Activated B cell treated with CpG ODN at 0.5 μM for 24 hours (primary cell): ENCODE measurements at regions not wholly inside any gene's neighbourhood (a gene's known extent, or its start where the extent isn't known, plus 50 kb on each side); places are given as distances from the start of the nearest gene placed in this dataset.

Experiments used
- ATAC-seq: fragments of 200-7000 bp; cut with Tn5 transposase; one replicate; pipeline ENCODE4 v1.10.0; 2021; ENCODE audit warnings: low read depth, mild to moderate bottlenecking, moderate library complexity
- CTCF ChIA-PET: fragments of 350-600 bp; sonication (Branson Sonifier 250); formaldehyde crosslinking; loops from one replicate; lab custom pipeline; 2021; ENCODE audit warnings: antibody characterized with exemption; lab: Charles Lee
- POLR2A ChIA-PET: fragments of 350-600 bp; sonication (Branson Sonifier 250); formaldehyde crosslinking; loops from one replicate; lab custom pipeline; 2021; ENCODE audit warnings: antibody characterized with exemption; lab: Charles Lee
- DNase-seq: peaks from one replicate; pipeline ENCODE4 v3.0.0; 2022
- H3K27ac Mint-ChIP-seq: one replicate; pipeline ENCODE4 v1.8.0; 2020; ENCODE audit warnings: mixed read lengths
- H3K27me3 Mint-ChIP-seq: one replicate; pipeline ENCODE4 v1.8.0; 2021; ENCODE audit warnings: mixed read lengths
- H3K36me3 Mint-ChIP-seq: one replicate; pipeline ENCODE4 v1.8.0; 2021; ENCODE audit warnings: low read depth, mixed read lengths
- H3K4me1 Mint-ChIP-seq: one replicate; pipeline ENCODE4 v1.8.0; 2021; ENCODE audit warnings: mixed read lengths
- H3K4me3 Mint-ChIP-seq: one replicate; pipeline ENCODE4 v1.8.0; 2020; ENCODE audit warnings: mild to moderate bottlenecking, mixed read lengths
- H3K9me3 Mint-ChIP-seq: one replicate; pipeline ENCODE4 v1.8.0; 2020; ENCODE audit warnings: mixed read lengths
- intact Hi-C: fragments of 100-400 bp; cut with micrococcal nuclease; formaldehyde crosslinking; loops from one replicate; pipeline ENCODE4 v1.15.1; 2024
- TF ChIP-seq, protein P1 (sequence below): fragments of 200-600 bp; IDR thresholded peaks from one replicate; pipeline ENCODE4 v1.8.0; 2022; ENCODE audit warnings: antibody characterized with exemption, mild to moderate bottlenecking

DNA sequence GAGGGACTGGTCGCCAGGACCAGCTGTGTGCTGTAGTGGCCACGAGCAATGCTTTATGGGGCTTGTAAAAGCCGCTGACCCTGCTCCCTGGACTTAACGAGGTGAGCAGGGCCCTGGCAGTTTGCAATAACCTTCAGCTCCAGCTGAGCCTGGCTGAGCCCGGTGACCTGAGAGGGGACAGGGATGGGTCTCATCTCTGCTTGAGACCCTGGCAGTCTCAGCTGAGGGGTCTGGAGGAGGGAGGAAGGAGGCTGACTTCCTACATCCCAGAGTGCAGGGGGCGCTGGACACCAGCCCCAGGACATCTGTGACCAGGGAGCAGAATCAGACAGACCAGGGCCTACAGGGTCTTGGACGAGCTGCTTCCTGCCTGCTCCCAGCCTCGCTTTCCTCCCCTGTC is 277.5 kb upstream of the MVB12B start:
- Mint-ChIP-seq H3K27ac (no peak overlapping the region), H3K4me3 (no peak overlapping the region), H3K9me3 (peaks cover 6% of the 10 kb centered on the region), H3K36me3 (no peaks in the 10 kb centered on the region), H3K27me3 (peaks cover 19% of the 10 kb centered on the region), H3K4me1 (no peaks in the 10 kb centered on the region)
- POLR2A ChIA-PET = interaction anchor here (0.6 to 0.7 kb wide), 2 partner anchors 64 to 227 kb away, joined by 3 read pairs; no protein-coding TSS in a partner anchor
- intact Hi-C loops = no loop called here
- ATAC-seq (no peak), DNase-seq (no peak)
- CTCF ChIA-PET = no interaction called here
- TF ChIP-seq, protein P1, sequence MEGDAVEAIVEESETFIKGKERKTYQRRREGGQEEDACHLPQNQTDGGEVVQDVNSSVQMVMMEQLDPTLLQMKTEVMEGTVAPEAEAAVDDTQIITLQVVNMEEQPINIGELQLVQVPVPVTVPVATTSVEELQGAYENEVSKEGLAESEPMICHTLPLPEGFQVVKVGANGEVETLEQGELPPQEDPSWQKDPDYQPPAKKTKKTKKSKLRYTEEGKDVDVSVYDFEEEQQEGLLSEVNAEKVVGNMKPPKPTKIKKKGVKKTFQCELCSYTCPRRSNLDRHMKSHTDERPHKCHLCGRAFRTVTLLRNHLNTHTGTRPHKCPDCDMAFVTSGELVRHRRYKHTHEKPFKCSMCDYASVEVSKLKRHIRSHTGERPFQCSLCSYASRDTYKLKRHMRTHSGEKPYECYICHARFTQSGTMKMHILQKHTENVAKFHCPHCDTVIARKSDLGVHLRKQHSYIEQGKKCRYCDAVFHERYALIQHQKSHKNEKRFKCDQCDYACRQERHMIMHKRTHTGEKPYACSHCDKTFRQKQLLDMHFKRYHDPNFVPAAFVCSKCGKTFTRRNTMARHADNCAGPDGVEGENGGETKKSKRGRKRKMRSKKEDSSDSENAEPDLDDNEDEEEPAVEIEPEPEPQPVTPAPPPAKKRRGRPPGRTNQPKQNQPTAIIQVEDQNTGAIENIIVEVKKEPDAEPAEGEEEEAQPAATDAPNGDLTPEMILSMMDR = no peak

DNA sequence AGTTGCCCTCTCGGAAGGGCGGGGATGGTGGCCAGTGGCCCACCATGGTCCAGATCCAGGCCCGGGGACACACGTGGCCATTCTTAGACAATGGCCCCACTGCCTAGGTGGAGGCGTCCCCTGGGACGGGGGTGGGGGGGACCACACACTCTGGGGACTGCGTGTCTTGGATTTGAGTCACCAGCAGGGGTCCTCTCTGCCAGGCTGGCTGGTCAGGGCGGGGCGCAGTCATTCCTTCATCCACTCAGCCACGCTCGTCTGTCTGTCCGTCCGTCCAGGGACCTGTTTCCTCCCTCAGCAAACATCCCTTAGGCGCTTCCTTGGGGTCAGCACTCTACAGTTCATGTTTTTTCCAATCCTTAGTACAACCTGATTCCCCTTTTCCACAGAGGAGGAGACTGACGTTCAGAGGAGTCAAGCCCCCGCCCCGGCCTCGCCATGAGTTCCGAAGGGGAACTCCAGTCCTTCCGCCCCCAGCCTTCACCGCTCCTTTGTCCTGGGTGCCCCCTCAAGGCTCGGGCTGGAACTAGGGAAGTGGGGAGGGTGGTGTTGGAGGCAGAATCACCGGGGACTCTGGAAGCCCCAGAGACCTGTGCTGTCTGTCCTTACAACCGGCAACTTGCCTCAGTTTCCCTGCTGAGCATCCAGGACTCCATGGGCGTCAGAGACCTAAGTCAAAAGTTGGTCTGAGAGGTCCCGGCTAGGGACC is 276.6 kb upstream of the MVB12B start:
- Mint-ChIP-seq H3K36me3 (no peaks in the 10 kb centered on the region), H3K4me3 (no peak overlapping the region), H3K4me1 (no peaks in the 10 kb centered on the region), H3K9me3 (peaks cover 6% of the 10 kb centered on the region), H3K27me3 (peaks cover 17% of the 10 kb centered on the region), H3K27ac (no peak overlapping the region)
- no peak for DNase-seq
- TF ChIP-seq, protein P1 = no peak
- no peak for ATAC-seq
- intact Hi-C loops = no loop called here
- ChIA-PET CTCF (no interaction called here), POLR2A (interaction anchor here (0.7 kb wide), 1 partner anchor 63 kb away, joined by 3 read pairs; no protein-coding TSS in a partner anchor)

DNA sequence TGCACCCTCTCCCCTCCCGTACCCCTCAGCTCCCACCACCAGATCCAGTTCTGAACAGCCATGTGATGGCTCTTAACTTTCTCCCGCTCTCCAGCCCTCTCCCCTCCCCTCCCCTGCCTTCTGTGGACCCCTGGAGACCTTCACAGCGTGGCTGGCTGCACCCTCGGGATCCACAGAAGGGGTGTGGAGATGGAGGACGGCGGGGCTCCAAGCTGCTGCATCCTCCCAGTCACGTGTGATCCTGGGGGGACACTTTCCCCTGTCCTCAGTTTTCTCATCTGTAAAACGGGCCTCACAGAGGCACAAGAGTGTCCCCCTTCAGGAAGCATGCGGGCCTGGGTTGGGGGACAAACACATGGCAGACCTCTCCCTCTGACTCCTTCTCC is 276.0 kb upstream of the MVB12B start:
- DNase-seq (no peak), ATAC-seq (no peak)
- H3K4me1 Mint-ChIP-seq = no peaks in the 10 kb centered on the region
- ChIA-PET POLR2A (no interaction called here), CTCF (no interaction called here)
- peaks cover 17% of the 10 kb centered on the region for H3K27me3 Mint-ChIP-seq
- H3K27ac Mint-ChIP-seq = no peak overlapping the region
- TF ChIP-seq, protein P1 = no peak
- intact Hi-C loops = no loop called here
- H3K36me3 Mint-ChIP-seq = no peaks in the 10 kb centered on the region
- no peak overlapping the region for H3K4me3 Mint-ChIP-seq
- peaks cover 6% of the 10 kb centered on the region for H3K9me3 Mint-ChIP-seq

DNA sequence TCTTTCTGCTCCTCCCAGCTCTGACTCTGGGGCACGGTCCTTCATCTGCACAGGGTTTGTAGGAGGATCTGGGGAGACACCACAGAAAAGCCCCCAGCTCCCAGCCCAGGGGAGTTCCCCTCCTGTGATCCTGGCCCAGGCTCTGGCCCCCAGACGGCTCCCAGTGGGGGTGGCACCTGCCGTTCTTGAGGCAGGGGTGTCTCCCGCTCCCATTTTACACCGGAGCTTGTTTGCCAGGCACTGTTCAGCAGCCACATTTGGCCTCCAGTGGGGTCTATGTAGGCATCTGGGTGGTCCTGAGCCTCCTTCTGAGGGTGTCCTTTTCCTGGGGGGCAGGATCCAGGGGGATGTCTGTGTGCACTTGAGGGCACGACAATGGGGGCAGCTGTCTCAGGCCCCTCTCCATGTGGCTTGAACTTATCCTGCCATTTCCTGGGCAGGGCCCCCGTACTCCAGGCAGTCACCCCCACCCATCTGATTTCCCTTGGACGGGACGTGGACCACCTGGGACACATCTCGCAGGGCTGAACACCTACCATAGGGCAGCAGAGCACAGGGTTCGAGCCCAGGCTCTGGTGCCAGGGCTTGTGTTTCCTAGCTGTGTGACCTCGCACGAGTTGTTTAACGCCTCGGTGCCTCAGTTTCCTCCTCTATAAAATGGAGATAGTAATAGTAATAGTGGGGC is 275.0 kb upstream of the MVB12B start:
- Mint-ChIP-seq H3K9me3 (no peaks in the 10 kb centered on the region), H3K36me3 (no peaks in the 10 kb centered on the region), H3K4me1 (no peaks in the 10 kb centered on the region), H3K4me3 (no peak overlapping the region), H3K27me3 (peaks cover 17% of the 10 kb centered on the region), H3K27ac (no peak overlapping the region)
- CTCF ChIA-PET = no interaction called here
- ATAC-seq (no peak), DNase-seq (no peak)
- TF ChIP-seq, protein P1 = no peak
- intact Hi-C loops = no loop called here
- POLR2A ChIA-PET = no interaction called here

DNA sequence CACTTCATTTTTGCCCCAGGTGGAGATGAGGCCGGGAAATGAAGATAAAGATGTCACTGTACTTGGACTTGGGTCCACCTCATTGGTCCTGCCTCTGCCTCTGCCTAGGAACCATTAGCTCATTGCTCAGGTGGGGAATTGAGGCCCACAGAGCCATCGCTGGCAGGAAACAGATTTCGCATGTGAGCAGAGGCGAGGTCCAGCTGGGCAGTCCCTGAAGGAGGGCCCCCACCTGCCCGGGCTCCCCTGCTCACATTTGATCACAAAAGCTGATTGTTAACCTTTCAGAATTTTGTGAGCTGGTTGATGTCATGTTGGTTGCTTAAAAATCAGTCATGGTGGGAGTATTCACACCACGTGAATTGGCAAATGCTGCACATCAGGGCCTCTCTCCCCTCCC is 273.8 kb upstream of the MVB12B start:
- TF ChIP-seq, protein P1 = no peak
- H3K27me3 Mint-ChIP-seq = peaks cover 17% of the 10 kb centered on the region
- ATAC-seq (no peak), DNase-seq (no peak)
- H3K9me3 Mint-ChIP-seq = no peaks in the 10 kb centered on the region
- intact Hi-C loops = no loop called here
- H3K27ac Mint-ChIP-seq = no peak overlapping the region
- H3K4me3 Mint-ChIP-seq = no peak overlapping the region
- ChIA-PET CTCF (no interaction called here), POLR2A (no interaction called here)
- H3K4me1 Mint-ChIP-seq = no peaks in the 10 kb centered on the region
- no peaks in the 10 kb centered on the region for H3K36me3 Mint-ChIP-seq
